ENCODE measurements at regions not wholly inside any gene's neighbourhood (a gene's known extent, or its start where the extent isn't known, plus 50 kb on each side); places are given as distances from the start of the nearest gene placed in this dataset.

DNA sequence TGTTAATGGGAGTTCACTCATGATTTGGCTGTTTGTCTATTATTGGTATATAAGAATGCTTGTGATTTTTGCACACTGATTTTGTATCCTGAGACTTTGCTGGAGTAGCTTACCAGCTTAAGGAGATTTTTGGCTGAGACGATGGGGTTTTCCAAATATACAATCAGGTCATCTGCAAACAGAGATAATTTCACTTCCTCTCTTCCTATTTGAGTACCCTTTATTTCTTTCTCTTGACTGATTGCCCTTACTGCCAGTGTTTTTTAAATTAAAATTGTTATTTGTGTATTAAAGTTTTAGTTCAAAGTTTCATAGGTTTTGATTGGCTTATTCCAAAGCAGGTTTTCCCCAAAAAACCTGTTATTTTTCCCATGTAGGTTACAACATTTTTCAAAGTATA lies 390.5 kb upstream of the RBMS3 start:
- DNase-seq (ENCODE audit: low spot score) (no peak), ATAC-seq (ENCODE audit: insufficient number of reproducible peaks, low FRiP score, low read depth) (no peak)
- TF ChIP-seq, protein P1, sequence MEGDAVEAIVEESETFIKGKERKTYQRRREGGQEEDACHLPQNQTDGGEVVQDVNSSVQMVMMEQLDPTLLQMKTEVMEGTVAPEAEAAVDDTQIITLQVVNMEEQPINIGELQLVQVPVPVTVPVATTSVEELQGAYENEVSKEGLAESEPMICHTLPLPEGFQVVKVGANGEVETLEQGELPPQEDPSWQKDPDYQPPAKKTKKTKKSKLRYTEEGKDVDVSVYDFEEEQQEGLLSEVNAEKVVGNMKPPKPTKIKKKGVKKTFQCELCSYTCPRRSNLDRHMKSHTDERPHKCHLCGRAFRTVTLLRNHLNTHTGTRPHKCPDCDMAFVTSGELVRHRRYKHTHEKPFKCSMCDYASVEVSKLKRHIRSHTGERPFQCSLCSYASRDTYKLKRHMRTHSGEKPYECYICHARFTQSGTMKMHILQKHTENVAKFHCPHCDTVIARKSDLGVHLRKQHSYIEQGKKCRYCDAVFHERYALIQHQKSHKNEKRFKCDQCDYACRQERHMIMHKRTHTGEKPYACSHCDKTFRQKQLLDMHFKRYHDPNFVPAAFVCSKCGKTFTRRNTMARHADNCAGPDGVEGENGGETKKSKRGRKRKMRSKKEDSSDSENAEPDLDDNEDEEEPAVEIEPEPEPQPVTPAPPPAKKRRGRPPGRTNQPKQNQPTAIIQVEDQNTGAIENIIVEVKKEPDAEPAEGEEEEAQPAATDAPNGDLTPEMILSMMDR (IDR thresholded peaks at IDR 0.05): no peak
- H3K4me1 ChIP-seq (ENCODE audit: control insufficient read depth in 1 of 2, low read depth in 2 of 2): no peaks in the 10 kb centered on the region
- H3K36me3 ChIP-seq: no peaks in the 10 kb centered on the region
- H3K27me3 ChIP-seq (replicated peaks; ENCODE audit: insufficient read depth): no peaks in the 10 kb centered on the region
- H3K27ac ChIP-seq: no peak overlapping the region
- H3K9me3 ChIP-seq: no peaks in the 10 kb centered on the region
- no peak overlapping the region for H3K4me3 ChIP-seq

DNA sequence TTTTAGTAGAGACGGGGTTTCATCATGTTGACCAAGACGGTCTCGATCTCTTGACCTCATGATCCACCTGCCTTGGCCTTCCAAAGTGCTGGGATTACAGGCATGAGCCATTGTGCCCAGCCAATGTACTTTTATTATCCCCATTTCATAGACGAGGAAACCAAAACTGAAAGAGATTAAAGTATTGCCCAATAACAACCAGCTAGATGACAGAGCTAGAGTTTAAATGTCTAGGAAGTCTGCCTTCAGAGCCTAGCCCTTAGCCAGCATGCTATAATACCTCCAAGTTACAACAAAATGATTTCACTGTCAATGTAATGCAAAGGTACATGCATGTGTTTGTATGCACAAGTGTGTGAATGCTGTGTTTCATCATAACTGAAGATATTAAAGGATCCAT lies 389.4 kb upstream of the RBMS3 start:
- DNase-seq (ENCODE audit: low spot score): no peak
- Histone ChIP-seq H3K9me3 (no peaks in the 10 kb centered on the region), H3K4me3 (no peak overlapping the region), H3K36me3 (no peaks in the 10 kb centered on the region), H3K27ac (no peak overlapping the region), H3K27me3 (replicated peaks; ENCODE audit: insufficient read depth) (no peaks in the 10 kb centered on the region), H3K4me1 (ENCODE audit: control insufficient read depth in 1 of 2, low read depth in 2 of 2) (no peaks in the 10 kb centered on the region)
- ATAC-seq (ENCODE audit: insufficient number of reproducible peaks, low FRiP score, low read depth): no peak
- TF ChIP-seq, protein P1 (IDR thresholded peaks at IDR 0.05): no peak

DNA sequence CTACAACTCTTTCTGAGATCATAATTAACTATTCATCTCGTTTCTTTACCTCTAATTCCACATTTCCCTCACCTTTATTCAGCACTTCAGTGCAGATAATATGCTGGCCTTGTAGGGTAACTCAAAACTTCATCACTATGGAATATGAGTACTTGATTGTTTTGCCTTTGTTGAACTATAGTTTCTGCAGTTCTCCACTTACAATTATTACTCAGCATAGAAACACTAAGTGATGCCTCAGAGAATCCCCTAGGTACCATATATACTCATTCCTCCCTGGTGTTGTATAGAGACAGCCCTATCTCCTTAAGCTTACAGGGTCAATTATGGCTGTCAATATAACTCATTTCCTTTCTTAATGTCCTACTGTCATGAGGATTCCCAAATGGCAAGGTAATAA lies 380.6 kb upstream of the RBMS3 start:
- Histone ChIP-seq H3K27me3 (replicated peaks; ENCODE audit: insufficient read depth) (no peaks in the 10 kb centered on the region), H3K36me3 (no peaks in the 10 kb centered on the region), H3K4me1 (ENCODE audit: control insufficient read depth in 1 of 2, low read depth in 2 of 2) (no peaks in the 10 kb centered on the region), H3K27ac (no peak overlapping the region), H3K4me3 (no peak overlapping the region), H3K9me3 (no peaks in the 10 kb centered on the region)
- TF ChIP-seq, protein P1 (IDR thresholded peaks at IDR 0.05): no peak
- no peak for ATAC-seq (ENCODE audit: insufficient number of reproducible peaks, low FRiP score, low read depth)
- DNase-seq (ENCODE audit: low spot score): no peak

DNA sequence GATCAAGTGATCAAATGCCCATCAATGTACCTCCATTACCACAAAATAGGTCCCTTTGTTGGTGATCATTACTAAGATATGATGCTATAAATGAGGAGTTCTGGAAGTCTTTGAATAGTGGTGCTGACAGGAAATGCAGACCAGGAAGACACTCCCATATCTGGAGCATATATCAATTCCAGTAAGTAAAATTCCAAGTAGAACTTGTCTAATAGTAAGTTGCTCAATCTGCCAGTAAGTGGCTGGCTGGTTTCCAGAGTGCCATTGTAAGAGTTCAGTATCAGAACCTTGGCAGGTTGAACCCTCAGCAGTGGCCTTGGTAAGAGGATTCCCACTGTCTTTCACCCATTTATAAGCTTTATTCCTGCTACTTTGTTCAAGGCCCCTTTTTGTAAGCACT lies 379.9 kb upstream of the RBMS3 start:
- no peaks in the 10 kb centered on the region for H3K4me1 ChIP-seq (ENCODE audit: control insufficient read depth in 1 of 2, low read depth in 2 of 2)
- H3K9me3 ChIP-seq: no peaks in the 10 kb centered on the region
- no peak for DNase-seq (ENCODE audit: low spot score)
- TF ChIP-seq, protein P1 (IDR thresholded peaks at IDR 0.05): no peak
- H3K36me3 ChIP-seq: no peaks in the 10 kb centered on the region
- no peak for ATAC-seq (ENCODE audit: insufficient number of reproducible peaks, low FRiP score, low read depth)
- no peak overlapping the region for H3K27ac ChIP-seq
- H3K27me3 ChIP-seq (replicated peaks; ENCODE audit: insufficient read depth): no peaks in the 10 kb centered on the region
- no peak overlapping the region for H3K4me3 ChIP-seq

DNA sequence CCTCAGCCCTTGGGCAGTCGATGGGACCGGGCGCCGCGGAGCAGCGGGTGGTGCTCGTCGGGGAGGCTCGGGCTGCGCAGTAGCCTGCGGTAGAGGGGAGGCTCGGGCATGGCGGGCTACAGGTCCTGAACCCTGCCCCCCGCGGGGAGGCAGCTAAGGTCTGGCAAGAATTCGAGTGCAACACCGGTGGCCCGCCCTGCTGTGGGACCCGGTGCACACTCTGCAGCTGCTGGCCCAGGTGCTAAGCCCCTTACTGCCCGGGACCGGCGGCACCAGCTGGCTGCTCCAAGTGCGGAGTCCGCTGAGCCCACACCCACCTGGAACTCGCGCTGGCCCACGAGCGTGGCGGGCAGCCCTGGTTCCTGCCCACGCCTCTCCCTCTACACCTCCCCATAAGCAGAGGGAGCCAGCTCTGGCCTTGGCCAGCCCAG lies 377.7 kb upstream of the RBMS3 start:
- TF ChIP-seq, protein P1 (IDR thresholded peaks at IDR 0.05): no peak
- ATAC-seq (ENCODE audit: insufficient number of reproducible peaks, low FRiP score, low read depth) (no peak), DNase-seq (ENCODE audit: low spot score) (no peak)

More for the DNA sequence above, 377.7 kb upstream of the RBMS3 start:
- no peak overlapping the region for H3K4me3 ChIP-seq
- no peak overlapping the region for H3K27ac ChIP-seq
- H3K4me1 ChIP-seq (ENCODE audit: control insufficient read depth in 1 of 2, low read depth in 2 of 2): no peaks in the 10 kb centered on the region
- H3K27me3 ChIP-seq (replicated peaks; ENCODE audit: insufficient read depth): no peaks in the 10 kb centered on the region
- no peaks in the 10 kb centered on the region for H3K36me3 ChIP-seq
- H3K9me3 ChIP-seq: no peaks in the 10 kb centered on the region
